Activated naive CD4-positive, alpha-beta T cell treated with anti-CD3 and anti-CD28 coated beads for 36 hours (primary cell): ENCODE measurements at regions not wholly inside any gene's neighbourhood (a gene's known extent, or its start where the extent isn't known, plus 50 kb on each side); places are given as distances from the start of the nearest gene placed in this dataset.

Experiments
- CTCF ChIA-PET: fragments of 350-600 bp; sonication (Branson Sonifier 250); formaldehyde crosslinking; loops from one replicate; lab custom pipeline; 2021; ENCODE audit warnings: antibody characterized with exemption; lab: Charles Lee
- DNase-seq: peaks from one replicate; pipeline ENCODE4 v3.0.0-alpha.2; 2020
- H3K27ac Mint-ChIP-seq: one replicate; pipeline ENCODE4 v1.8.0; 2021; ENCODE audit warnings: mild to moderate bottlenecking, mixed read lengths
- H3K27me3 Mint-ChIP-seq: one replicate; pipeline ENCODE4 v1.8.0; 2021; ENCODE audit warnings: low read depth, mixed read lengths
- H3K36me3 Mint-ChIP-seq: one replicate; pipeline ENCODE4 v1.8.0; 2021; ENCODE audit warnings: low read depth, mixed read lengths
- H3K4me1 Mint-ChIP-seq: one replicate; pipeline ENCODE4 v1.8.0; 2021; ENCODE audit warnings: low read depth, mixed read lengths
- H3K4me3 Mint-ChIP-seq: one replicate; pipeline ENCODE4 v1.8.0; 2021; ENCODE audit warnings: mild to moderate bottlenecking, moderate library complexity, mixed read lengths
- H3K9me3 Mint-ChIP-seq: one replicate; pipeline ENCODE4 v1.8.0; 2021; ENCODE audit warnings: mixed read lengths
- intact Hi-C: fragments of 100-400 bp; cut with micrococcal nuclease; formaldehyde crosslinking; loops from one replicate; pipeline ENCODE4 v1.15.1; 2023

DNA sequence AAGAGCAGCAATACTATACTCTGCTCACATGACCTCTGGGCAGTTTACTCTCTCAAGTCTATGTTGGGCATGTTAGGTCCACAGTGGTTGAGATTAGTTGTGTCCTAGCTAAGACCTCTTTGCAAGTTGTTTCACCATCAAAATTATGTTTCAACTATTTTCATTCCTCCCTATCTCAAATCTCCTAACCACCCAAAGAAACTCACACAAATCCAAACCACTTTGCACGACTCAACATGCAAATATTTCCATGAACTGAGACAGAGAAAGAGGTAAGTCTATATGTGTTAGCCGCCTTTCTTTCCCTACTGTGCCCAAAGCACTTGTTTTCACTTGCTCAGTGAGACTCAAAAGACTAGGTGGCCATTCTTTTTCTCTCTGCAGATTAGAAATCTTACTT lies 546.8 kb downstream of the TNS1 start:
- Mint-ChIP-seq H3K9me3 (peaks cover 5% of the 10 kb centered on the region), H3K27ac (no peak overlapping the region), H3K36me3 (no peaks in the 10 kb centered on the region), H3K27me3 (no peaks in the 10 kb centered on the region), H3K4me1 (no peaks in the 10 kb centered on the region), H3K4me3 (no peak overlapping the region)
- CTCF ChIA-PET = no interaction called here
- DNase-seq = no peak
- intact Hi-C loops = no loop called here

DNA sequence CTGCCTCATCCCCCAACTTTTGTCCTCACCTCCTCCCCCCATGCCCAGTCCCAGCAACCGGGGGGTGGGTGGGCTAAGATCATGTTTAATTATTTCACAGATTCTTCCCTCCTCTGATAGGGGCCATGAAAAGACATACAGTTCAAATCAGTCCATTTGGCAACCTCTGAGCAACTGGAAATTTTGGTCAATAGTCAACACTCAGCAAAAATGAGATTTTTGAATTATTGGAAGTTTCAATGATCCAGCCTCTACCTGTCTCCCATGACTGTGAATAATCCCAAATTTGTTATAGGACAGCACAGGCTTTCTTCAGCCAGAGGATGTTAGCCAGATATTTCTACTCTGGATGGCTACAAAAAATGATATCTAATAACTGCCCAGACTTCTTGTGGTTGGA lies 549.9 kb downstream of the TNS1 start:
- Mint-ChIP-seq H3K36me3 (no peaks in the 10 kb centered on the region), H3K27ac (no peak overlapping the region), H3K9me3 (peaks cover 5% of the 10 kb centered on the region), H3K4me1 (no peaks in the 10 kb centered on the region), H3K4me3 (no peak overlapping the region), H3K27me3 (no peaks in the 10 kb centered on the region)
- CTCF ChIA-PET = no interaction called here
- DNase-seq = no peak
- intact Hi-C loops = no loop called here

DNA sequence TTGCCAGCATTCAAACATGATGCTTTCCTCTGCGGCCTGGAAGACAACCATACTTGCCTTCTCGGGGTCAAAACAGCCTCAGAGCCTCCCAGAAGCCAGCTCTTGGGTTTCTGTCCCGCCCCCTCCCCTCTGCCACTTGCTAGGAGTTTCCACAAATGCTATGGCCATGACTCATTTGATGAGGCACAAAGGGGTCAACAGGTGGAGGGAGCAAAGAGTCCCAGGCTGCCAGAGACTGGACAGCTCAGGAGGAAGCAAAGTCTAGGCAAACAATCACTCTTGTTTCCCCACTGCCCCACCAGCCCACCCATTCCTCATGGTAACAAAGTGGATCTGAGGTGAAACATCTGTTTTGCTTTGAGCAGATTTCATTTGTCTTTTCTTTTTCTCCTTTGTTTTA lies 551.1 kb downstream of the TNS1 start:
- no peak for DNase-seq
- Mint-ChIP-seq H3K9me3 (no peaks in the 10 kb centered on the region), H3K36me3 (peaks cover 2% of the 10 kb centered on the region), H3K27me3 (peaks cover 2% of the 10 kb centered on the region), H3K4me3 (no peak overlapping the region), H3K4me1 (no peaks in the 10 kb centered on the region), H3K27ac (no peak overlapping the region)
- CTCF ChIA-PET = interaction anchor here (0.6 kb wide), 1 partner anchor 344 kb away, joined by 3 read pairs; no protein-coding TSS in a partner anchor
- intact Hi-C loops = no loop called here

DNA sequence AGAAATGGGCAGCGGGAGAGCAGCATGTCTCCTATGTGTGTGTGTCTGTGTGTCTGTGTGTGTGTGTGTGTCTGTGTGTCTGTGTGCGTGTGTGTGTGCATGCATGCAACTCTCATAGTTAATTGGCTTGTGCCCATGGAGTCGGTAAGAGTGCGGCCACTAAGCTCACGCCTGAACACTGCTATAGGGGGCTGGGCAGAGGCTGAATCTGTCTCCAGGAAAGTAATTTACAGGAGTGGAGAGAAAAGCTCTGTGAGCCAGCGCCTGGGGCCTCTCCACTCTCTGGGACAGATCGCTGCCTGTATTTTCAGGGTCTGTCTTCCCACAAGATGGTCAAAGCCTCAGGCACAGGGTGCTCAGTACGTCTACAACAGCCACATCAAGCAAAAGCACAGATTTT lies 553.4 kb downstream of the TNS1 start:
- Mint-ChIP-seq H3K27me3 (peaks cover 2% of the 10 kb centered on the region), H3K36me3 (peaks cover 2% of the 10 kb centered on the region), H3K4me3 (no peak overlapping the region), H3K27ac (no peak overlapping the region), H3K4me1 (no peaks in the 10 kb centered on the region), H3K9me3 (no peaks in the 10 kb centered on the region)
- CTCF ChIA-PET = no interaction called here
- no peak for DNase-seq
- intact Hi-C loops = no loop called here

DNA sequence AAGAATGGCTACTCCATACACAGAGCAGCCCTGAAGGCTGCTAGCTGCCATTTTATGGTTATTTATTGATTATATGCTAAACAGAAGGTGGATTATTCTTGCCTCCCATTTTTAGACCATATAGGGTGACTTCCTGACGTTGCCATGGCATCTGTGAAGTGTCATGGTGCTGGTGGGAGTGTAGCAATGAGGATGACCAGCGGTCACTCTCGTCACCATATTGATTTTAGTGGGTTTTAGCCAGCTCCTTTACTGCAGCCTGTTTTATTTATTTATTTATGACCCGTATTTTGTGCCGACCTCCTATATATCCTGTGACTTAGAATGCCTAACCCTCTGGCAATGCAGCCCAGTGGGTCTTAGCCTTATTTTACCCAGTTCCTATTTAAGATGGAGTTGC lies 553.9 kb downstream of the TNS1 start:
- H3K4me1 Mint-ChIP-seq = no peaks in the 10 kb centered on the region
- H3K27me3 Mint-ChIP-seq = peaks cover 2% of the 10 kb centered on the region
- intact Hi-C loops = no loop called here
- H3K4me3 Mint-ChIP-seq = no peak overlapping the region
- no peak overlapping the region for H3K27ac Mint-ChIP-seq
- no peaks in the 10 kb centered on the region for H3K9me3 Mint-ChIP-seq
- H3K36me3 Mint-ChIP-seq = peaks cover 2% of the 10 kb centered on the region
- CTCF ChIA-PET = no interaction called here
- DNase-seq = no peak

DNA sequence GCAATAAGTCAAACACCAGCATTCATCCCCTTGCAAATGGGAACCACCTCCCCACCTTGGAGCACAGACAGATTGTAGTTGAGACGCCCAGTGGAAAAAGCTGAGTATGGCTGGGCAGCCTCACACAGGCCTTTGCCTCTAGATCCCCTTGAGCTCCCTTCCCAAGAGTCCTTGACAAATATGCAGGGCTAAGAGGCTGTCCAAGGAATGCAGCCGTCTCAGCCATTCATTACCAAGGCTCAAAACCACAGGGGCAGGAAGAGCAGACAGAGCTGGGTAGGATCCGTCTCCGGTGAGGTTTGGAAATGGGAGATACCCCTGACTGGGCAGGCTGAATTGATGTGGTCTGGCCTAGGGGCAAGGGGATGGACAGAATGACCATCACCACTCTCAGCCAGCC lies 557.1 kb downstream of the TNS1 start:
- no peak overlapping the region for H3K27ac Mint-ChIP-seq
- no peaks in the 10 kb centered on the region for H3K4me1 Mint-ChIP-seq
- no peak overlapping the region for H3K4me3 Mint-ChIP-seq
- peaks cover 2% of the 10 kb centered on the region for H3K36me3 Mint-ChIP-seq
- peaks cover 2% of the 10 kb centered on the region for H3K27me3 Mint-ChIP-seq
- intact Hi-C loops = no loop called here
- H3K9me3 Mint-ChIP-seq = no peaks in the 10 kb centered on the region
- CTCF ChIA-PET = no interaction called here
- no peak for DNase-seq

DNA sequence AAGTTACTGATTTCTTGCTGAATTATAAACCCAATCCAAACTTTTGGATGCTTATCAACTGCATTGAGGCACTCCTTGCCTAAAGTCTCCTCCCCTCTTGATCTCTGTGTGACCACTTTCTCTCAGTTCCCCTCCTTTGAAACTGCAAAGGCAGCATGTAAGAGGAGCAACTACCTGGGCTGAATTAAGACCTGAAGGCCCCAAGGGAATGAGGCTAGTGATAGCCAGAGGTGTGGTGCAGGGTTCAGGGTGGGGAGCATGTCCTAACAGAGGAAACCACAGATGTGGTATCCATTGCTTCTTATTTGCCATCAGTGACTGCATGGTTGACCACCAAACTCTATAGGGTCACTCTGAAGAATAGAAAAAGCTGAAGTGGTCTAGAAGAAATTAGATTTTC lies 557.9 kb downstream of the TNS1 start:
- peaks cover 3% of the 10 kb centered on the region for H3K4me1 Mint-ChIP-seq
- CTCF ChIA-PET = no interaction called here
- intact Hi-C loops = no loop called here
- no peak overlapping the region for H3K4me3 Mint-ChIP-seq
- H3K27ac Mint-ChIP-seq = no peak overlapping the region
- H3K9me3 Mint-ChIP-seq = no peaks in the 10 kb centered on the region
- DNase-seq = no peak
- H3K27me3 Mint-ChIP-seq = peaks cover 2% of the 10 kb centered on the region
- peaks cover 2% of the 10 kb centered on the region for H3K36me3 Mint-ChIP-seq

DNA sequence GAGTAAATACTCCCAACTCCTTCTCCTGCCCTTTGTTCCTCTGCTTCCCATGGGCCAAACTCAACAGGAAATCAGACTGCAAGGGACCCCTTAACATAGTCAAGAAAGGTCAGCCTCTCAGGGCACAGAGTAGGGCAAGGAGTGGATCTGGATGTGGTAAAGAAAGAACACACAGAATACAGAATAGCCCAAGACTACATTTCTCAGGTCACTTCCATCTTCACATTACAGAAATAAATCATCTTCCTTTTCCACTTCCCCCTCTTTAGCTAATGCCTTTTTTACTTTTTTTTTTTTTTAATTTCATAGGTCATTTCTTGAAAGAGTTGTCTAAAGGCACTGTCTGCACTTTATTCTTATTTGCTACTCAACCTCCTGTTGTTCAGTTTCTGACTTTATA lies 558.3 kb downstream of the TNS1 start:
- Mint-ChIP-seq H3K4me1 (peaks cover 3% of the 10 kb centered on the region), H3K36me3 (peaks cover 2% of the 10 kb centered on the region), H3K27ac (no peak overlapping the region), H3K4me3 (no peak overlapping the region), H3K27me3 (peaks cover 2% of the 10 kb centered on the region), H3K9me3 (no peaks in the 10 kb centered on the region)
- no peak for DNase-seq
- CTCF ChIA-PET = no interaction called here
- intact Hi-C loops = no loop called here

DNA sequence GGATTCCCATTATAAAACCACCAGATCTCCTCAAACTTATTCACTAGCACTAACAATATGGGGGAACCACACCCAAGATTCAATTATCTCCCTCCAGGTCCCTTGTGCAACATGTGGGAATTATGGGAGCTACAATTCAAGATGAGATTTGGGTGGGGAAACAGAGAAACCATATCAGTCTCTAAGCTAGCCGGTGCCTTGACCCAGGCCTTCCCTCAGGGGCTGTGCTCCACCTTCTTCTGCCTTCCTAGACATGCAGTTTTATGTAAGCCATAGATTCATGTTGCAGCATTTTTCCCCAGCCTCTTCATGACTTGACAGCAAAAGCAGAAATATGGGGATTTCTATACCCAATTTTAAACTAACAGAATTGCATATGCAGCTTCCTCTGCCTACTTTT lies 559.2 kb downstream of the TNS1 start:
- CTCF ChIA-PET = no interaction called here
- Mint-ChIP-seq H3K27ac (no peak overlapping the region), H3K27me3 (peaks cover 2% of the 10 kb centered on the region), H3K36me3 (peaks cover 2% of the 10 kb centered on the region), H3K4me1 (peaks cover 3% of the 10 kb centered on the region), H3K9me3 (no peaks in the 10 kb centered on the region), H3K4me3 (no peak overlapping the region)
- no peak for DNase-seq
- intact Hi-C loops = no loop called here

DNA sequence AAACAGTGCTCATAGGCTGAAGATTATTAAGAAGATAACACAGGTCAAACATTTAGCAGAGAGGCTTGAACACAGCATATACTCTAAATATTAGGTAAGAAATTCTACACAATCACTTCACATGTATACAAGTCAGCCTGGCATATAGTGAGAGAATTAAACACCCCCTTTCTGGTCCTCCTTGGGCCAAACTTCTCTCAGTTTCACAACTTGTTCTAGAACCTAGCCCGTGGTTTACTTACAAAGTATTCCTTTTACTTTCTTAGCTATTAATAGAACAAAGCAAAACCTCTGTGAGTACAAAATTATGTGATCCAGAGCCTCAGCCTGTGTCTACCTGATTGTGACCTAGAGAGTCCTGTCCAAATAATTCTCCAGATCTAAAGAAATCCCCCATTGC lies 562.8 kb downstream of the TNS1 start:
- CTCF ChIA-PET = interaction anchor here (0.6 kb wide), 1 partner anchor 146 kb away, joined by 3 read pairs; no protein-coding TSS in a partner anchor
- H3K27me3 Mint-ChIP-seq = no peaks in the 10 kb centered on the region
- no peak overlapping the region for H3K27ac Mint-ChIP-seq
- intact Hi-C loops = loop anchor here (10.0 kb wide), 1 partner anchor 545 kb away; no protein-coding TSS in a partner anchor
- no peaks in the 10 kb centered on the region for H3K36me3 Mint-ChIP-seq
- no peak for DNase-seq
- no peak overlapping the region for H3K4me3 Mint-ChIP-seq
- peaks cover 3% of the 10 kb centered on the region for H3K4me1 Mint-ChIP-seq
- no peaks in the 10 kb centered on the region for H3K9me3 Mint-ChIP-seq

DNA sequence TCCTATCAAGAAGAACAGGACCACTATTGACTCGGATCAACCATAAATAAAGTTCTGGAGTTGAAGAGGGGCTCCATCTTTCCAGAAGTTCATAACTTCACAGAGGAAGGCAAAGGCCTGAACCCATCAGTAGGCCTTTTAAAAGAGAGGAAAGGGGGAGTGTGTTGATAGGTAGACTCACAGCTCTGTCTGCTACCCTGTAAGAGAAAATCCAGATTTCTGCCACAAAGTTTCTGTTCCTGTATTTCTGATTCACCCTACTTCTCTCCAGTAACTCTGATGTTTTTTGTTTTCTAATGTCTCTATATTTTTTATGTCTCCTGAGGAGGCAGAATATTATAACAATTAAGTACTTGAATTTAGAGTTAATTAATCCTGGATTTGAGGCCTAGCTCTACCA lies 564.0 kb downstream of the TNS1 start:
- intact Hi-C loops = loop anchor here (10.0 kb wide), 1 partner anchor 544 kb away; no protein-coding TSS in a partner anchor
- Mint-ChIP-seq H3K27ac (no peak overlapping the region), H3K4me3 (no peak overlapping the region), H3K27me3 (no peaks in the 10 kb centered on the region), H3K36me3 (no peaks in the 10 kb centered on the region), H3K9me3 (no peaks in the 10 kb centered on the region), H3K4me1 (peaks cover 5% of the 10 kb centered on the region)
- DNase-seq = no peak
- CTCF ChIA-PET = interaction anchor here (0.6 kb wide), 1 partner anchor 49 kb away, joined by 3 read pairs; no protein-coding TSS in a partner anchor

DNA sequence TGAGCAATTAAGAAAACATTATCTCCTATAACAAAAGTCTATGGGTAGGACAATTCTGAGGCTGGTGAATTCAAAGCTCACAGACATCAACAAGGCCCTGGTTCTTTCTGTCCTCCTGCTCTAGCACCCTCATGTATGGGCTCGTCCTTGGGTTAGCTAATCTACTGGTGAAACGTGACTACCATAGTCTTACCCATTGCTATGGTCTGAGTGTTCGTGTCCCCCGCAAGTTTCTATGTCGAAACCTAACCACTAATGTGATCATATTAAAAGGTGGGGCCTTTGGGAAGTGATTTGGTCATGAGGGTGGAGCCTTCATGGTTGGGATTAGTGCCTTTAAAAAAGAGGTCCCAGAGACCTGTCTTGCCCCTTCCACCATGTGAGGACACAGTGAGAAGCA lies 564.7 kb downstream of the TNS1 start:
- Mint-ChIP-seq H3K36me3 (no peaks in the 10 kb centered on the region), H3K27ac (no peak overlapping the region), H3K27me3 (no peaks in the 10 kb centered on the region), H3K4me3 (no peak overlapping the region), H3K4me1 (peaks cover 7% of the 10 kb centered on the region), H3K9me3 (no peaks in the 10 kb centered on the region)
- intact Hi-C loops = loop anchor here (10.0 kb wide), 1 partner anchor 543 kb away; no protein-coding TSS in a partner anchor
- DNase-seq = no peak
- CTCF ChIA-PET = no interaction called here

DNA sequence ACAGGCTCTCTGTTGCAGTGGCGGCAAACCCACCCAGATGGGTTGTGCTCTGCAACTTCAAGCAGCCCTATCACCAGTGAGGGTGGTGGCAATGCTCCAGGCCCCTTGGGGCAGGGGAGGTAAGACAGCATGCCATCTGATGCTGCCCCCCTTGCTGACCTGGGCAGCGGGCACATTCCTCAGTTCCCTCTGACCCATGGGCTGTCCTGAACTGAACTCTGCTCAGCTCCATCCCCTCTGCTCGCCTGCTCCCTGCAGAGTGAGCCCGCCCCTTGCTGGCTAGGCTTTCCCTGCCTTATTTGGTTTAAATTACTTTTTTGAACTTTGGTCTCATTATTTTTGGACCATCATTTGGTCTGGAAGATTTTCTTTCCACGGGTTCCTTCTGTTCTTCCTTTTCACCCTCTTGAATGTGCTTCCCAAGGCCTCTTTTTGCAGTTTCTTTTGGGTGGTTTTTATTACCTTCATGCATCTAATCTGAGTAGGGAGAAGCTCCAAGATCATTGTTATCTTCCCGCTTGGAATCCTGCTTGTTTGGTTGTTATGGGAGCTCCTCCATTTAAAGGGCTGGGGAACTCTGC lies 565.4 kb downstream of the TNS1 start:
- CTCF ChIA-PET = interaction anchor here (1.0 kb wide), 1 partner anchor 319 kb away, joined by 3 read pairs; no protein-coding TSS in a partner anchor
- no peaks in the 10 kb centered on the region for H3K9me3 Mint-ChIP-seq

More for the DNA sequence above, 565.4 kb downstream of the TNS1 start:
- H3K4me3 Mint-ChIP-seq = no peak overlapping the region
- H3K36me3 Mint-ChIP-seq = no peaks in the 10 kb centered on the region
- DNase-seq = no peak
- peaks cover 7% of the 10 kb centered on the region for H3K4me1 Mint-ChIP-seq
- H3K27ac Mint-ChIP-seq = no peak overlapping the region
- no peaks in the 10 kb centered on the region for H3K27me3 Mint-ChIP-seq
- intact Hi-C loops = loop anchor here (10.0 kb wide), 1 partner anchor 543 kb away; no protein-coding TSS in a partner anchor
